ENCODE measurements at regions not wholly inside any gene's neighbourhood (a gene's known extent, or its start where the extent isn't known, plus 50 kb on each side); places are given as distances from the start of the nearest gene placed in this dataset.

GRCh38 chr17:70622368-70623260 lies 453.3 kb downstream of the KCNJ2 start:
- TF ChIP-seq CTCF (IDR thresholded peaks at IDR 0.05) (peak in 1 of 4 experiments; percentile 16), POLR2A (IDR thresholded peaks at IDR 0.05) (no peak)
